Mesendoderm (in vitro differentiated cells): ENCODE measurements at regions not wholly inside any gene's neighbourhood (a gene's known extent, or its start where the extent isn't known, plus 50 kb on each side); places are given as distances from the start of the nearest gene placed in this dataset.
A peak's percentile ranks its signal among the peaks of the same experiment; 100 is the strongest.
"Not testable (repeated sequence)": the region's sequence is repeated elsewhere in the genome, so short reads cannot be mapped to it uniquely, and the experiment has no call there.

ENCODE experiments used
- DNase-seq: peaks from one replicate; pipeline ENCODE4 v3.0.0; 2013
- H2AK5ac ChIP-seq: 2 replicates; pipeline ENCODE4 v1.6.1; 2013; ENCODE audit warnings: low read length, inconsistent platforms
- H2BK120ac ChIP-seq: 2 replicates; pipeline ENCODE4 v1.6.1; 2013; ENCODE audit warnings: low read depth, mild to moderate bottlenecking, low read length, moderate library complexity, mixed read lengths
- H2BK15ac ChIP-seq: replicated peaks from 2 replicates; pipeline ENCODE4 v1.6.1; 2013; ENCODE audit warnings: low read depth, mild to moderate bottlenecking, moderate library complexity
- H2BK5ac ChIP-seq: 2 replicates; pipeline ENCODE4 v1.6.1; 2013; ENCODE audit warnings: low read length, inconsistent platforms
- H3K18ac ChIP-seq: 2 replicates; pipeline ENCODE4 v1.6.1; 2013; ENCODE audit warnings: mild to moderate bottlenecking, low read length, mixed read lengths
- H3K23ac ChIP-seq: one replicate; pipeline ENCODE4 v1.6.1; 2013; ENCODE audit warnings: low read length
- H3K27ac ChIP-seq: 2 replicates; pipeline ENCODE4 v1.5.1; 2013; ENCODE audit warnings: low read depth, mild to moderate bottlenecking, inconsistent platforms, low read length, moderate library complexity
- H3K27me3 ChIP-seq: 2 replicates; pipeline ENCODE4 v1.6.1; 2013; ENCODE audit warnings: low read length, control low read depth, mild to moderate bottlenecking, inconsistent platforms; ENCODE audit not compliant: insufficient read depth, poor library complexity
- H3K36me3 ChIP-seq: 2 replicates; pipeline ENCODE4 v1.6.1; 2013; ENCODE audit warnings: low read length, inconsistent platforms; ENCODE audit not compliant: control insufficient read depth, insufficient read depth
- H3K4ac ChIP-seq: one replicate; pipeline ENCODE4 v1.6.1; 2013; ENCODE audit warnings: low read depth, mild to moderate bottlenecking, low read length, moderate library complexity
- H3K4me1 ChIP-seq: 2 replicates; pipeline ENCODE4 v1.6.1; 2013; ENCODE audit warnings: low read depth, low read length, inconsistent platforms; ENCODE audit not compliant: control insufficient read depth
- H3K4me2 ChIP-seq: 2 replicates; pipeline ENCODE4 v1.6.1; 2013; ENCODE audit warnings: low read length
- H3K4me3 ChIP-seq: 2 replicates; pipeline ENCODE4 v1.5.1; 2013; ENCODE audit warnings: mild to moderate bottlenecking, low read length
- H3K56ac ChIP-seq: one replicate; pipeline ENCODE4 v1.6.1; 2013; ENCODE audit warnings: low read length
- H3K79me1 ChIP-seq: 2 replicates; pipeline ENCODE4 v1.6.1; 2013; ENCODE audit warnings: low read length, inconsistent platforms
- H3K79me2 ChIP-seq: 2 replicates; pipeline ENCODE4 v1.6.1; 2013; ENCODE audit warnings: mild to moderate bottlenecking, low read length; ENCODE audit not compliant: control insufficient read depth, insufficient read depth
- H3K9ac ChIP-seq: 2 replicates; pipeline ENCODE4 v1.6.1; 2013; ENCODE audit warnings: low read length, inconsistent platforms
- H4K5ac ChIP-seq: one replicate; pipeline ENCODE4 v1.6.1; 2013; ENCODE audit warnings: low read length
- H4K8ac ChIP-seq: one replicate; pipeline ENCODE4 v1.6.1; 2013; ENCODE audit warnings: low read depth, mild to moderate bottlenecking, control low read depth, low read length, moderate library complexity
- WGBS: extraction: QIAGEN DNeasy Blood & Tissue Kit; methylation state at CpG from one replicate; pipeline ENCODE4 v1.1.7; 2013; ENCODE audit warnings: low lambda C conversion rate, missing lambda C conversion rate; ENCODE audit not compliant: insufficient coverage; ENCODE audit errors: extremely low coverage; 5-methylcytosine and 5-hydroxymethylcytosine counted together

GRCh38 chr4:118561559-118561958 lies 123.6 kb upstream of the METTL14 start:
- H3K79me1 ChIP-seq, H3K79me2 ChIP-seq, H3K56ac ChIP-seq, H3K4ac ChIP-seq, H4K5ac ChIP-seq, H2BK120ac ChIP-seq, H3K27me3 ChIP-seq, H3K4me2 ChIP-seq, H3K9ac ChIP-seq, H3K18ac ChIP-seq, H2BK15ac ChIP-seq, H3K27ac ChIP-seq, H3K4me3 ChIP-seq, H3K36me3 ChIP-seq, DNase-seq, H3K23ac ChIP-seq, H4K8ac ChIP-seq, H3K4me1 ChIP-seq, H2AK5ac ChIP-seq, H2BK5ac ChIP-seq: not testable (repeated sequence)

GRCh38 chr4:118566003-118566513 lies 119.1 kb upstream of the METTL14 start:
- H3K4ac ChIP-seq, H3K9ac ChIP-seq, H2BK15ac ChIP-seq, H3K18ac ChIP-seq, H3K23ac ChIP-seq, H3K4me2 ChIP-seq, H3K27ac ChIP-seq, H3K4me3 ChIP-seq, H4K5ac ChIP-seq, H2BK5ac ChIP-seq, H3K79me2 ChIP-seq, H4K8ac ChIP-seq, H3K4me1 ChIP-seq, H3K27me3 ChIP-seq, H2AK5ac ChIP-seq, H2BK120ac ChIP-seq, H3K36me3 ChIP-seq, H3K56ac ChIP-seq, DNase-seq, H3K79me1 ChIP-seq: not testable (repeated sequence)
- no CpG with 5 or more reads among the region's 9 CpGs for WGBS

- not testable (repeated sequence) for H3K4me3 ChIP-seq, H2BK120ac ChIP-seq, H3K27me3 ChIP-seq, H3K9ac ChIP-seq, H4K5ac ChIP-seq, H3K79me2 ChIP-seq, H3K18ac ChIP-seq, H2AK5ac ChIP-seq, H3K23ac ChIP-seq, H3K4me1 ChIP-seq, H2BK5ac ChIP-seq, H3K27ac ChIP-seq, H3K36me3 ChIP-seq, H3K4ac ChIP-seq, DNase-seq, H2BK15ac ChIP-seq, H4K8ac ChIP-seq, H3K79me1 ChIP-seq, H3K4me2 ChIP-seq, H3K56ac ChIP-seq
- no CpG with 5 or more reads among the region's 10 CpGs for WGBS
Measured at GRCh38 chr4:118572991-118573390, 112.2 kb upstream of the METTL14 start.

GRCh38 chr4:118574251-118574913 lies 110.8 kb upstream of the METTL14 start:
- DNase-seq = peak; percentile 68
- H3K56ac ChIP-seq, H4K8ac ChIP-seq, H3K36me3 ChIP-seq, H3K23ac ChIP-seq, H3K4me3 ChIP-seq, H3K27ac ChIP-seq, H3K4me1 ChIP-seq, H3K79me2 ChIP-seq, H3K4me2 ChIP-seq, H3K4ac ChIP-seq, H2BK5ac ChIP-seq, H2AK5ac ChIP-seq, H3K27me3 ChIP-seq, H4K5ac ChIP-seq, H2BK15ac ChIP-seq, H3K9ac ChIP-seq, H3K18ac ChIP-seq, H3K79me1 ChIP-seq, H2BK120ac ChIP-seq: not testable (repeated sequence)
- WGBS = no CpG with 5 or more reads among the region's 3 CpGs

- not testable (repeated sequence) for H2BK120ac ChIP-seq, H4K8ac ChIP-seq, H3K4me3 ChIP-seq, H3K36me3 ChIP-seq, H3K27ac ChIP-seq, H3K4me2 ChIP-seq, H3K56ac ChIP-seq, H4K5ac ChIP-seq, H2BK15ac ChIP-seq, H3K79me2 ChIP-seq, H2AK5ac ChIP-seq, H3K79me1 ChIP-seq, H3K23ac ChIP-seq, H3K9ac ChIP-seq, H3K18ac ChIP-seq, H3K27me3 ChIP-seq, H3K4ac ChIP-seq, H2BK5ac ChIP-seq, H3K4me1 ChIP-seq
- no CpG with 5 or more reads among the region's 1 CpG for WGBS
- peak; percentile 40 for DNase-seq
Measured at GRCh38 chr4:118575057-118575456, 110.1 kb upstream of the METTL14 start.

GRCh38 chr4:118575726-118576125 lies 109.5 kb upstream of the METTL14 start:
- H4K5ac ChIP-seq, H3K9ac ChIP-seq, H3K4me3 ChIP-seq, H3K79me1 ChIP-seq, H3K56ac ChIP-seq, H3K4me1 ChIP-seq, DNase-seq, H3K4me2 ChIP-seq, H2BK15ac ChIP-seq, H3K36me3 ChIP-seq, H2AK5ac ChIP-seq, H2BK5ac ChIP-seq, H3K27me3 ChIP-seq, H3K27ac ChIP-seq, H2BK120ac ChIP-seq, H3K23ac ChIP-seq, H4K8ac ChIP-seq, H3K79me2 ChIP-seq, H3K4ac ChIP-seq, H3K18ac ChIP-seq: not testable (repeated sequence)
- no CpG with 5 or more reads among the region's 5 CpGs for WGBS
